ENCODE measurements at regions not wholly inside any gene's neighbourhood (a gene's known extent, or its start where the extent isn't known, plus 50 kb on each side); places are given as distances from the start of the nearest gene placed in this dataset.

GRCh38 chr1:103911450-103911849 is 161.8 kb downstream of the AMY1C start:
- H3K4me3 ChIP-seq (ENCODE audit: low read depth, low read length), result no peak overlapping the region
- H3K36me3 ChIP-seq (ENCODE audit: control insufficient read depth, insufficient read depth, low read length), result no peaks in the 10 kb centered on the region
- TF ChIP-seq CTCF (IDR thresholded peaks at IDR 0.05; ENCODE audit: insufficient read depth, low read length, poor library complexity, severe bottlenecking), result no peak
- no peaks in the 10 kb centered on the region for H3K27me3 ChIP-seq (ENCODE audit: control insufficient read depth, insufficient read depth, low read length)
- no peak for DNase-seq (ENCODE audit: low read depth)

- H3K4me3 ChIP-seq (ENCODE audit: low read depth, low read length), result no peak overlapping the region
- no peaks in the 10 kb centered on the region for H3K27me3 ChIP-seq (ENCODE audit: control insufficient read depth, insufficient read depth, low read length)
- no peak for DNase-seq (ENCODE audit: low read depth)
- no peak for TF ChIP-seq CTCF (IDR thresholded peaks at IDR 0.05; ENCODE audit: insufficient read depth, low read length, poor library complexity, severe bottlenecking)
- no peaks in the 10 kb centered on the region for H3K36me3 ChIP-seq (ENCODE audit: control insufficient read depth, insufficient read depth, low read length)
Measured at GRCh38 chr1:103917795-103918194, 168.1 kb downstream of the AMY1C start.

GRCh38 chr1:103931891-103932290 is 182.2 kb downstream of the AMY1C start:
- Histone ChIP-seq H3K36me3 (ENCODE audit: control insufficient read depth, insufficient read depth, low read length) (no peaks in the 10 kb centered on the region), H3K4me3 (ENCODE audit: low read depth, low read length) (no peak overlapping the region), H3K27me3 (ENCODE audit: control insufficient read depth, insufficient read depth, low read length) (no peaks in the 10 kb centered on the region)
- no peak for DNase-seq (ENCODE audit: low read depth)
- no peak for TF ChIP-seq CTCF (IDR thresholded peaks at IDR 0.05; ENCODE audit: insufficient read depth, low read length, poor library complexity, severe bottlenecking)

- no peaks in the 10 kb centered on the region for H3K27me3 ChIP-seq (ENCODE audit: control insufficient read depth, insufficient read depth, low read length)
- no peaks in the 10 kb centered on the region for H3K36me3 ChIP-seq (ENCODE audit: control insufficient read depth, insufficient read depth, low read length)
- TF ChIP-seq CTCF (IDR thresholded peaks at IDR 0.05; ENCODE audit: insufficient read depth, low read length, poor library complexity, severe bottlenecking), result no peak
- DNase-seq (ENCODE audit: low read depth), result no peak
- no peak overlapping the region for H3K4me3 ChIP-seq (ENCODE audit: low read depth, low read length)
Measured at GRCh38 chr1:103937763-103938357, 188.2 kb downstream of the AMY1C start.

GRCh38 chr1:103941086-103941485 is 191.4 kb downstream of the AMY1C start:
- Histone ChIP-seq H3K4me3 (ENCODE audit: low read depth, low read length) (no peak overlapping the region), H3K27me3 (ENCODE audit: control insufficient read depth, insufficient read depth, low read length) (no peaks in the 10 kb centered on the region), H3K36me3 (ENCODE audit: control insufficient read depth, insufficient read depth, low read length) (no peaks in the 10 kb centered on the region)
- no peak for TF ChIP-seq CTCF (IDR thresholded peaks at IDR 0.05; ENCODE audit: insufficient read depth, low read length, poor library complexity, severe bottlenecking)
- DNase-seq (ENCODE audit: low read depth), result no peak

GRCh38 chr1:103942029-103942428 is 192.3 kb downstream of the AMY1C start:
- no peak for DNase-seq (ENCODE audit: low read depth)
- H3K4me3 ChIP-seq (ENCODE audit: low read depth, low read length), result no peak overlapping the region
- no peaks in the 10 kb centered on the region for H3K27me3 ChIP-seq (ENCODE audit: control insufficient read depth, insufficient read depth, low read length)
- no peaks in the 10 kb centered on the region for H3K36me3 ChIP-seq (ENCODE audit: control insufficient read depth, insufficient read depth, low read length)
- TF ChIP-seq CTCF (IDR thresholded peaks at IDR 0.05; ENCODE audit: insufficient read depth, low read length, poor library complexity, severe bottlenecking), result no peak
